Adrenal gland (tissue), 9 donors: ENCODE measurements at regions not wholly inside any gene's neighbourhood (a gene's known extent, or its start where the extent isn't known, plus 50 kb on each side); places are given as distances from the start of the nearest gene placed in this dataset.

Experiments
- DNase-seq, 7 donors: peaks; one replicate each; pipeline ENCODE4 v3.0.0-alpha.2; 2019 to 2020
- H3K27ac ChIP-seq, 5 donors: fragments of 200-600 bp; sonication (generic) in 4 of 5; 1 replicate in 3 of 5; 2 replicates in 2 of 5; pipeline versions ENCODE4 v1.5.1 to v1.8.0; 2016 to 2020; ENCODE audit warnings: mild to moderate bottlenecking in 1 of 5
- H3K27me3 ChIP-seq: fragments of 200-600 bp; 2 replicates; pipeline ENCODE4 v1.8.0; 2021
- H3K36me3 ChIP-seq, 2 donors: fragments of 200-600 bp; replicated peaks in 1 of 2; 1 replicate in 1 of 2; 2 replicates in 1 of 2; pipeline versions ENCODE4 v1.5.1 to v1.8.0; 2018 to 2022
- H3K4me1 ChIP-seq, 2 donors: fragments of 200-600 bp; replicated peaks in 1 of 2; 1 replicate in 1 of 2; 2 replicates in 1 of 2; pipeline versions ENCODE4 v1.5.1 to v1.8.0; 2018 to 2021
- H3K4me3 ChIP-seq, 4 donors: fragments of 200-600 bp; sonication (generic) in 3 of 4; one replicate each; pipeline ENCODE4 v1.5.1; 2016 to 2018
- H3K9me3 ChIP-seq, 3 donors: fragments of 200-600 bp; sonication (generic) in 1 of 3; replicated peaks in 1 of 3; 1 replicate in 2 of 3; 2 replicates in 1 of 3; pipeline versions ENCODE4 v1.5.1 to v1.8.0; 2016 to 2021
- POLR2A ChIP-seq, 2 donors: fragments of 450-650 bp; IDR thresholded peaks; one replicate each; pipeline ENCODE4 v1.6.1; 2017; ENCODE audit warnings: antibody characterized with exemption in 2 of 2, mild to moderate bottlenecking in 2 of 2, moderate library complexity in 1 of 2
- WGBS, 4 donors: extraction: QIAGEN DNeasy Blood & Tissue Kit in 2 of 4; methylation state at CpG; one replicate each; pipeline versions ENCODE4 v1.1.5 to v1.1.7; 2013 to 2017; 5-methylcytosine and 5-hydroxymethylcytosine counted together
- intact Hi-C, 2 donors: fragments of 100-400 bp; cut with DNase I; formaldehyde crosslinking; loops; one replicate each; pipeline versions ENCODE4 v1.14.1 to v1.15.0; 2022 to 2023
- TF ChIP-seq, protein P1 (sequence below), 6 experiments: fragments of 450-650 bp in 4 of 6; fragments of 200-600 bp in 2 of 6; sonication (generic) in 1 of 6; IDR thresholded peaks; 1 replicate in 5 of 6; 2 replicates in 1 of 6; pipeline versions ENCODE4 v1.5.1 to v1.8.0; 2016 to 2021; ENCODE audit warnings: antibody characterized with exemption in 6 of 6, mild to moderate bottlenecking in 2 of 6, moderate library complexity in 1 of 6
- donor health status: healthy with polysubstance abuse.
- donor health status: Bipolar disorder and iron deficiency.
- donor health status: DM: yes; HTN: yes; CAD: no.
- donor health status: DM: no; HTN: no; CAD: no.
- donor health status: DM: no; HTN: no; CAD: no.

DNA sequence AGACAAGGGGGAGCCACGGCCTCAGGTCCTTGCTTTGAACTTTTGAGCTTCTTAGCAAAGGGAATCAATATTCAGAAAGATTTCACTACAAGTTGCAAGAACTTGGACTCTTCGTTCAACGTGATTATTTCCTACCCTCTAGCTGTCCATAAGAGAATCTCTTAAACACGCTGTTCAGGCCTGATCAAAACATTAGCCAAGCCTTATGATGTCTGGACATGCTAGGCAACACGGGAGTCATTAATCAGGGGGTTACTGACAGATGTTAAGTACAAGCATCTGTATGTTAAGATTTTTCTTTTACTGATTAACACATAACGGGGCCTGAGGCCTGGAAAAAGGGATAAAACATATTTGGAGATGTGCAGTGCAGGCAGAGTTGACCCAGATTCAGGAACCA is 138.9 kb upstream of the IL1RAPL2 start:
- TF ChIP-seq, protein P1, sequence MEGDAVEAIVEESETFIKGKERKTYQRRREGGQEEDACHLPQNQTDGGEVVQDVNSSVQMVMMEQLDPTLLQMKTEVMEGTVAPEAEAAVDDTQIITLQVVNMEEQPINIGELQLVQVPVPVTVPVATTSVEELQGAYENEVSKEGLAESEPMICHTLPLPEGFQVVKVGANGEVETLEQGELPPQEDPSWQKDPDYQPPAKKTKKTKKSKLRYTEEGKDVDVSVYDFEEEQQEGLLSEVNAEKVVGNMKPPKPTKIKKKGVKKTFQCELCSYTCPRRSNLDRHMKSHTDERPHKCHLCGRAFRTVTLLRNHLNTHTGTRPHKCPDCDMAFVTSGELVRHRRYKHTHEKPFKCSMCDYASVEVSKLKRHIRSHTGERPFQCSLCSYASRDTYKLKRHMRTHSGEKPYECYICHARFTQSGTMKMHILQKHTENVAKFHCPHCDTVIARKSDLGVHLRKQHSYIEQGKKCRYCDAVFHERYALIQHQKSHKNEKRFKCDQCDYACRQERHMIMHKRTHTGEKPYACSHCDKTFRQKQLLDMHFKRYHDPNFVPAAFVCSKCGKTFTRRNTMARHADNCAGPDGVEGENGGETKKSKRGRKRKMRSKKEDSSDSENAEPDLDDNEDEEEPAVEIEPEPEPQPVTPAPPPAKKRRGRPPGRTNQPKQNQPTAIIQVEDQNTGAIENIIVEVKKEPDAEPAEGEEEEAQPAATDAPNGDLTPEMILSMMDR (IDR thresholded peaks at IDR 0.05), result no peak
- no peak for TF ChIP-seq POLR2A (IDR thresholded peaks at IDR 0.05)
- H3K4me3 ChIP-seq, result no peak overlapping the region
- H3K27ac ChIP-seq, result no peak overlapping the region
- no peak for DNase-seq
- WGBS, 4 donors, result 65 to 77% (median 74%) methylated on average over 6 of the region's 6 CpGs
- intact Hi-C loops, result no loop called here
- H3K27me3 ChIP-seq, result peaks cover 1% of the 10 kb centered on the region
- no peaks in the 10 kb centered on the region for H3K36me3 ChIP-seq
- H3K9me3 ChIP-seq, result no peaks in the 10 kb centered on the region
- H3K4me1 ChIP-seq, result no peaks in the 10 kb centered on the region

DNA sequence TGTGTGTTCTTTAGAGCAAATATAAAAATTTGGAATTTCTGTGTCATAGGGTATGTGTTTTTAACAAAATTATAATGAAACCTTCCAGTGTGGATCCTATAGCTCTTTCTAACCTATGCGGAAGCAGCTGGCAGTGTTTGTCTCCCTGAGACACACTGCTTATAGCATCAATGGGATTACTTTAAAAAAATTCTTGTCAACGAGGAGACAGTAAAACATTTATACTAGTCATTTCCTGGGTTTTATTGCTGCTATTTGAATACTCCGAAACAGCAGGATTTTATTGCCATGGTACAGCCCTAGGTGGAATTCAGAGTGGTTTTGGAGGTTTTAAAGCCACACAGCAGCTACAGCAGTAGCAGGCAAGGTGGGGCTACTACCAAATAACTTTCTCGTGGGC is 145.1 kb upstream of the IL1RAPL2 start:
- no peaks in the 10 kb centered on the region for H3K36me3 ChIP-seq
- no peaks in the 10 kb centered on the region for H3K4me1 ChIP-seq
- TF ChIP-seq, protein P1 (IDR thresholded peaks at IDR 0.05), result no peak
- TF ChIP-seq POLR2A (IDR thresholded peaks at IDR 0.05), result no peak
- H3K9me3 ChIP-seq, result peaks cover 0 to 7% (median 0%) of the 10 kb centered on the region in 3 donors
- no peak for DNase-seq
- H3K27ac ChIP-seq, result no peak overlapping the region
- peaks cover 6% of the 10 kb centered on the region for H3K27me3 ChIP-seq
- WGBS, 4 donors, result 46 to 81% (median 50%) methylated on average over 3 to 4 of the region's 4 CpGs
- no peak overlapping the region for H3K4me3 ChIP-seq
- intact Hi-C loops, result no loop called here

DNA sequence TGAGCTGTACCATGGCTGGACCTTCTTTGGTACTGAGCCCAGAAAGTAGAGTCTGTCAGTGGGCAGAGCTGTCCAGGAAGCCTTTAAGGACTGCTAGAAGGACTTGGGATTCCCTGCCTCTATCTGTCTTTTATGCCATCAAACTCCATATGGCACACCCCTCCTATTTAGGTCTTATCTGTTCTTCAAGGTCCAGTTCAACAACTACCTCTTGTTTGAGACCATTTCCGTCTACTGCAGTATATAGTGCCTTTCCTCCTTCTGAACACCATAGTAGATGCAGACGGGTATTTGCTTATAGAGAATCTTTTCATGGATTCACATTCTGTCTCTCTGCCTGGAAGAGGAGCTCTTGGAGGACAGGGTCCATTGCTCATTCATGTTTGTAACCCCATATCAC is 146.1 kb upstream of the IL1RAPL2 start:
- Histone ChIP-seq H3K36me3 (no peaks in the 10 kb centered on the region), H3K4me3 (no peak overlapping the region), H3K27ac (no peak overlapping the region), H3K9me3 (peaks cover 0 to 7% (median 0%) of the 10 kb centered on the region in 3 donors), H3K27me3 (peaks cover 6% of the 10 kb centered on the region), H3K4me1 (no peaks in the 10 kb centered on the region)
- DNase-seq, result no peak
- 33 to 59% (median 41%) methylated on average over 2 of the region's 2 CpGs for WGBS, 4 donors
- TF ChIP-seq, protein P1 (IDR thresholded peaks at IDR 0.05), result no peak
- no peak for TF ChIP-seq POLR2A (IDR thresholded peaks at IDR 0.05)
- intact Hi-C loops, result no loop called here

DNA sequence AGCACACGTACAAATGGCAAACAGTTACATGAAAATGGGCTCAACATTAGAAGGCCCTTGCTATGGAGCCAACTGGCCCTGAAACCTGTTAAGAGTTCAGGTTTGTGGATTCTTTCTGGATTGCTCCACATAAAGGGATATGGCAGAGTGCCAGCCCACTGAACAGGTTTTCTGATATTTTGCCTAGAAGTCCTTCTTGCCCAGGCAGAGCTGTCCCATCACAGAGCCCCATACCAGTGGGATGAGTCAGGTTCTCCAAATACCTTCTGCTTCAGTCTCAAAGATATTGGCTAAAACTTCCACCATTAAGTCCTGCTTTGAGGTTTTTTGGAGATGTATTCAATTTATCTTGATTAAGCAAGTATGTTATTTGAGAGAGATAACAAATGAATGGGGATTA is 146.8 kb upstream of the IL1RAPL2 start:
- Histone ChIP-seq H3K4me1 (no peaks in the 10 kb centered on the region), H3K4me3 (no peak overlapping the region), H3K27ac (no peak overlapping the region), H3K27me3 (peaks cover 6% of the 10 kb centered on the region), H3K9me3 (peaks cover 0 to 7% (median 0%) of the 10 kb centered on the region in 3 donors), H3K36me3 (no peaks in the 10 kb centered on the region)
- 50 to 81% (median 74%) methylated on average over 1 of the region's 1 CpG for WGBS, 4 donors
- intact Hi-C loops, result no loop called here
- TF ChIP-seq, protein P1 (IDR thresholded peaks at IDR 0.05), result no peak
- no peak for TF ChIP-seq POLR2A (IDR thresholded peaks at IDR 0.05)
- no peak for DNase-seq
